Gastroesophageal sphincter (tissue), 3 donors: ENCODE measurements at regions not wholly inside any gene's neighbourhood (a gene's known extent, or its start where the extent isn't known, plus 50 kb on each side); places are given as distances from the start of the nearest gene placed in this dataset.

Experiments used
- CTCF ChIP-seq, 4 experiments: fragments of 200-600 bp in 2 of 4; fragments of 450-650 bp in 2 of 4; sonication (generic) in 1 of 4; IDR thresholded peaks; one replicate each; pipeline ENCODE4 v1.5.1; 2017 to 2019; ENCODE audit warnings: antibody characterized with exemption in 4 of 4, mild to moderate bottlenecking in 2 of 4, moderate library complexity in 2 of 4
- EP300 ChIP-seq: sonication (generic); formaldehyde crosslinking; IDR thresholded peaks from one replicate; pipeline ENCODE4 v1.6.1; 2017; ENCODE audit warnings: antibody characterized with exemption, mild to moderate bottlenecking
- POLR2A ChIP-seq, 2 donors: fragments of 450-650 bp; IDR thresholded peaks; one replicate each; pipeline ENCODE4 v1.6.1; 2017; ENCODE audit warnings: antibody characterized with exemption in 2 of 2, mild to moderate bottlenecking in 2 of 2, moderate library complexity in 1 of 2
- POLR2AphosphoS5 ChIP-seq: sonication (generic); formaldehyde crosslinking; IDR thresholded peaks from one replicate; pipeline ENCODE4 v1.6.1; 2017; ENCODE audit warnings: antibody characterized with exemption

GRCh38 chr17:54426296-54426886, 474.3 kb upstream of the TOM1L1 start:
- TF ChIP-seq CTCF (IDR thresholded peaks at IDR 0.05): no peak
- no peak for TF ChIP-seq POLR2AphosphoS5
- TF ChIP-seq POLR2A (IDR thresholded peaks at IDR 0.05): no peak
- no peak for TF ChIP-seq EP300
